SK-N-MC (cell line): ENCODE measurements at regions not wholly inside any gene's neighbourhood (a gene's known extent, or its start where the extent isn't known, plus 50 kb on each side); places are given as distances from the start of the nearest gene placed in this dataset.

Experiments
- EZH2 ChIP-seq: fragments of 200-600 bp; sonication (generic); IDR thresholded peaks from one replicate; pipeline ENCODE4 v1.6.1; 2017; ENCODE audit warnings: antibody characterized with exemption
- POLR2AphosphoS5 ChIP-seq: IDR thresholded peaks from 2 replicates; pipeline ENCODE4 v1.6.1; 2012; ENCODE audit warnings: mild to moderate bottlenecking, low read depth, low read length, borderline replicate concordance

DNA sequence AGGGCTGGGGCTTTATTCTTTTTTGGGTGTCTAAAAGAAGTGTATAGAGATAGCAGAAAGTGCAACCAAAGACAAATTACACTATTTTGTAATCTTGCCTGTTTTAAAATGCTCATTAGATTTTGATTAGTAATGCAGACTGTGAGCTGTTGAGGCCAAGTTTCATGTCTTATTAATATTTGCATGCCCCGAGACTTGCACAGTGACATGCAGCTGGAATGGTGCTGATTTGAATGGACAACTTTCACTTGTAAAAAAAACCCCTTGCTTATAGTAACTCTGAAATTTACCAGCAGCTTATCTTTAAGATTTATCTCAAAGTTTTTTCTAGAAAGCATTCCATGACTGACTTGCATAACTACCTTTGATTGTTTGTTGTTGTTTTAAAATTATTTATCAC lies 835.1 kb upstream of the IGFBP7 start:
- TF ChIP-seq POLR2AphosphoS5 (no peak), EZH2 (no peak)
